ENCODE measurements at regions not wholly inside any gene's neighbourhood (a gene's known extent, or its start where the extent isn't known, plus 50 kb on each side); places are given as distances from the start of the nearest gene placed in this dataset.

DNA sequence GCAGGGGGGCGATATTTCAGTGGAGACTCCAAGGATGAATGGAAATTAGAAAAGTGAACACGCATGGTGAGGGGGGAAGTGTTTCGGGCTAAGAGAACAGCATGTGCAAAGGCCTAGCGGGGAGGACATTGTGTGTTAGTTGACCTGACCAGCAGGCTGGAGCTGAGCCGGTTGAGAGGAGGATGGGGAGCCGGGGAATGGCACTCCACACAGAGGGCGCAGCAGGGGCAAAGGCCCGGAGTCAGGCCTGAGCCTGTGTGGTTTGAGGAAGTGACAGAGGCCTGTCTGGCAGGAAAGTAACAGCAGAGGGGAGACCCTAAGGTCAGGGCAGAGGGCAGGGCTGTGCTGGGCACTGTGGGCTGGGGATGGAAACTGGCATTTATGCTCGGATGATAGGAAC is 83.2 kb upstream of the ZNF479 start:
- Histone ChIP-seq H3K4me3 (no peak overlapping the region), H3K9me3 (peaks cover 0 to 87% (median 0%) of the 10 kb centered on the region in 11 donors), H3K4me1 (no peaks in the 10 kb centered on the region), H3K36me3 (no peaks in the 10 kb centered on the region), H3K27me3 (no peaks in the 10 kb centered on the region), H3K27ac (no peak overlapping the region)
- no peak for DNase-seq
- TF ChIP-seq, protein P1, sequence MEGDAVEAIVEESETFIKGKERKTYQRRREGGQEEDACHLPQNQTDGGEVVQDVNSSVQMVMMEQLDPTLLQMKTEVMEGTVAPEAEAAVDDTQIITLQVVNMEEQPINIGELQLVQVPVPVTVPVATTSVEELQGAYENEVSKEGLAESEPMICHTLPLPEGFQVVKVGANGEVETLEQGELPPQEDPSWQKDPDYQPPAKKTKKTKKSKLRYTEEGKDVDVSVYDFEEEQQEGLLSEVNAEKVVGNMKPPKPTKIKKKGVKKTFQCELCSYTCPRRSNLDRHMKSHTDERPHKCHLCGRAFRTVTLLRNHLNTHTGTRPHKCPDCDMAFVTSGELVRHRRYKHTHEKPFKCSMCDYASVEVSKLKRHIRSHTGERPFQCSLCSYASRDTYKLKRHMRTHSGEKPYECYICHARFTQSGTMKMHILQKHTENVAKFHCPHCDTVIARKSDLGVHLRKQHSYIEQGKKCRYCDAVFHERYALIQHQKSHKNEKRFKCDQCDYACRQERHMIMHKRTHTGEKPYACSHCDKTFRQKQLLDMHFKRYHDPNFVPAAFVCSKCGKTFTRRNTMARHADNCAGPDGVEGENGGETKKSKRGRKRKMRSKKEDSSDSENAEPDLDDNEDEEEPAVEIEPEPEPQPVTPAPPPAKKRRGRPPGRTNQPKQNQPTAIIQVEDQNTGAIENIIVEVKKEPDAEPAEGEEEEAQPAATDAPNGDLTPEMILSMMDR (IDR thresholded peaks at IDR 0.05) = no peak
- ATAC-seq = no peak
- intact Hi-C loops (cut with DNase I) = no loop called here
- 62 to 77% methylated on average over 9 of the region's 9 CpGs for WGBS, 2 donors

DNA sequence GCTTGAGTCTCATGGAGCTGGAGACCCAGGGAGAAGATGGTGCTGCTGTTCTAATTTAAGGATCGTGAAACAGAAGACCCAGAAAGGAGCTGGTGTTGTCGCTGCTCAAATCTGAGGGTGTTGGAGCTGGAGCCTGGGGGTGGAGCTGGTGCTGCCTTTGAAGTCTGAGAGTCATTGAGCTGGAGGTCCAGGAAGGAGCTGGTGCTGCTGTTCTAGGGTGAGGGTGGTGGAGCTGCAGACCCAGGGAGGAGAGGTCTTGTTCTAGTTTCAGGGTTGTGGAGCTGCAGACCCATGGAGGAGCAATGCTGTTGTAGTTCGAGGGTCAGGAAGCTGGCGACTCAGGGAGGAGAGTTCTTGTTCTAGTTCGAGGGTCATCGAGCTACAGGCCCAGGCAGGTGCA is 84.1 kb upstream of the ZNF479 start:
- H3K27me3 ChIP-seq = no peaks in the 10 kb centered on the region
- WGBS, 2 donors = 52 to 63% methylated on average over 6 of the region's 6 CpGs
- TF ChIP-seq, protein P1 (IDR thresholded peaks at IDR 0.05) = no peak
- intact Hi-C loops (cut with DNase I) = no loop called here
- H3K9me3 ChIP-seq = peaks cover 0 to 88% (median 0%) of the 10 kb centered on the region in 11 donors
- no peaks in the 10 kb centered on the region for H3K36me3 ChIP-seq
- no peak overlapping the region for H3K27ac ChIP-seq
- no peak for DNase-seq
- no peak overlapping the region for H3K4me3 ChIP-seq
- H3K4me1 ChIP-seq = no peaks in the 10 kb centered on the region
- ATAC-seq = no peak

DNA sequence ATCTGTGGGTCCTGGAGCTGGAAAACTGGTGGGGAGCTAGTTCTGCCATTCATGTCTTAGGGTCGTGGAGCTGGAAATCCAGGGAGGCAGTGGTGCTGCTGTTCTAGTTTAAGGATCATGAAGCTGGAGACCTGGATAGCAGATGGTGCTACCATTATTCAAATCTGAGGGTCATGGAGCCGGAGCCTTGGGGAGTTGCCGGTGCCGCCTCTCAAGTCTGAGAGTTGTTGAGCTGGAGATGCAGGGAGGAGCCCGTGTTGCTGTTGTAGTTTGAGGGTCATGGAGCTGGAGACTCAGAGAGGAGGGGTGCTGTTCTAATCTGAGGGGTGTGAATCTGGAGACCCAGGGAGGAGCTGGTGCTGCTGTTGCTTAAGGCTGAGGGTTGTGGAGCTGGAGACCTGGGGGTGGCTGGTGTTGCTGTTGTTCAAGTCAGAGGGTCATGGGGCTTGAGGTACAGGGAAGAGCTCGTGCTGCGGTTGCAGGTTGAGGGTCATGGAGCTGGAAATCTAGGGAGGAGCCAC is 86.0 kb upstream of the ZNF479 start:
- Histone ChIP-seq H3K4me1 (no peaks in the 10 kb centered on the region), H3K9me3 (peaks cover 0 to 88% (median 0%) of the 10 kb centered on the region in 11 donors), H3K4me3 (no peak overlapping the region), H3K27ac (no peak overlapping the region), H3K27me3 (no peaks in the 10 kb centered on the region), H3K36me3 (no peaks in the 10 kb centered on the region)
- intact Hi-C loops (cut with DNase I) = no loop called here
- DNase-seq = no peak
- ATAC-seq = no peak
- TF ChIP-seq, protein P1 (IDR thresholded peaks at IDR 0.05) = no peak
- 68 to 76% methylated on average over 7 of the region's 7 CpGs for WGBS, 2 donors

DNA sequence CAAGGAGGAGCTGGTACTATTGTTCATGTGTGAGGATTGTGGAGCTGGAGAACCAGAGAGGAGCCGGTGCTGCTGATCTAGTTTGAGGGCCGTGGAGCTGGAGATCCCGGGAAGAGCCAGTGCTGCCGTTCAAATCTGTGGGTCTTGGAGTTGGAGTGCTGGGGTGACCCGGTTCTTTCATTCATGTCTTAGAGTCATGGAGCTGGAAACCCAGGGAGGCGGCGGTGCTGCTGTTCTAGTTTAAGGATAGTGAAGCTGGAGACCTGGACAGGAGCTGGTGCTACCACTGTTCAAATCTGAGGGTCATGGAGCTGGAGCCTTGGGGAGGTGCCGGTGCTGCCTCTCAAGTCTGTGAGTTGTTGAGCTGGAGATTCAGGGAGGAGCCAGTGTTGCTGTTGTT is 88.5 kb upstream of the ZNF479 start:
- WGBS, 2 donors = 73 to 79% methylated on average over 8 of the region's 8 CpGs
- Histone ChIP-seq H3K9me3 (peaks cover 0 to 84% (median 0%) of the 10 kb centered on the region in 11 donors), H3K27ac (no peak overlapping the region), H3K36me3 (no peaks in the 10 kb centered on the region), H3K4me1 (no peaks in the 10 kb centered on the region), H3K4me3 (no peak overlapping the region), H3K27me3 (no peaks in the 10 kb centered on the region)
- ATAC-seq = no peak
- no peak for DNase-seq
- TF ChIP-seq, protein P1 (IDR thresholded peaks at IDR 0.05) = no peak
- intact Hi-C loops (cut with DNase I) = no loop called here
